DMS153 (cell line): ENCODE measurements at regions not wholly inside any gene's neighbourhood (a gene's known extent, or its start where the extent isn't known, plus 50 kb on each side); places are given as distances from the start of the nearest gene placed in this dataset.
"Not testable (repeated sequence)": the region's sequence is repeated elsewhere in the genome, so short reads cannot be mapped to it uniquely, and the experiment has no call there.

Source experiments
- DNase-seq: peaks from one replicate; lab custom pipeline; 2025; lab: John Stamatoyannopoulos, UW

DNA sequence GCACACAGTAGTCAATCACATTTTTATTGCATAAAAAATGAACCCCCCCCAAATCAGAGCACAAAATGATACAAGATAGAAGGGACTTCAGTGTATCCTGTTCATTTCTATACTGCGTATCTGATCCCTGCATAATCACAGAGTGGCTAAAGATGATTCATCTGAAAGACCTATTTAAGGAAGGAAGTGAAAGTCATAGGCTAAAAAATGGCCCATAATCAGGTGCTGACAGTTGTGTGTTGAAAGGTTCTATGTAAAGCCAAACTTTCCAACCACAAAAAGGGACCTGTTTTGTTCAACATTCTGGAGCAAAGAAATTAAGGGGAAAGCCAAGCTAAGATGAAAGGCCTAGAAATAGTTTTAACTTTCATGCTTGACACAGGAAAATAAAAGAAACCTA, 147.8 kb upstream of the ATP2B1 start:
- no peak for DNase-seq

DNA sequence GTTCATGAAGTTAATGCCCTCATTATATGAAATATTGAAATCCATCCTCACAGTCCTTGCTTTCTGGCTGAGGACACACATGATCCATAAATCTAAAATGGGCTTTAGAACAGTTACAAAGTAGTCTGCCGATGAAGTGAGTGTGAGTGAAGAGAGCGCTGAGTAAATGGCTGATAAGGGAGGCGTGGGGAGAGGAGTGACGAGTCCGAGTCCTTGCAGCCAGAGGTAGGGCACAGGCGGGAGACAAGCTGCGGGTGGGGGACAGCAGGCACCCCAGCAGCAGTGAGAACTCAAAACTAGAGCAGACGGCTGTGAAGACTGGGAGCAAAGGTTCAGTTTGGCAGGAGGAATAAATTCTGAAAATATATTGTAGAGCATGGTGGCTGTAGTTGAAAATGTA, 140.1 kb upstream of the ATP2B1 start:
- no peak for DNase-seq

DNA sequence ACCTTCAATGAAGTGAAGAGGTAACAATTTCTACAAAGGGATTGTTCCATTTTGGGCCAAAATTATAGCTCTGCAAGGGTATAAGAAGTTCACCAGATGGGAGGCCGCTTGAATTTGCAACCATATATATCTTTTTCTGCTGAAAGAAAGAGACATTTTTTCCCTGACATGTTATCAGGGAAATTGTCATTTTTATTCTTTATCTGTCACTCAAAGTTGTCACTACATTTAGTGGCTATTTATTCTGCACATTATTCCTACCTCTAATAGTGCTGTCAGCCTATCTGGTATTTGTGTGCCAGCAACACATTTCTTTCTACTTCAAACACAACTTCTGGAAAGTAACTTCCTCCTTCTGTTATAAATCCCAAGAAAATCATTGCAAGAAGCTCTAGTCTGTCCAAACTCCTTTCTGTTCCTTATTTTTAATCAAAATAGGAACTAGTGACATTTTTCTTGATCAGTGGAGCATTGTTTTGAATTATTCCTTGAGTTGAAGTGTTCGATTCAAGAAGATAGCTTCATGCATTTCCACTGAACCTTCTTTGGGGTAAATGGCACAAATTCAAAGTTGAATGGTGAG, 137.9 kb upstream of the ATP2B1 start:
- DNase-seq: no peak

DNA sequence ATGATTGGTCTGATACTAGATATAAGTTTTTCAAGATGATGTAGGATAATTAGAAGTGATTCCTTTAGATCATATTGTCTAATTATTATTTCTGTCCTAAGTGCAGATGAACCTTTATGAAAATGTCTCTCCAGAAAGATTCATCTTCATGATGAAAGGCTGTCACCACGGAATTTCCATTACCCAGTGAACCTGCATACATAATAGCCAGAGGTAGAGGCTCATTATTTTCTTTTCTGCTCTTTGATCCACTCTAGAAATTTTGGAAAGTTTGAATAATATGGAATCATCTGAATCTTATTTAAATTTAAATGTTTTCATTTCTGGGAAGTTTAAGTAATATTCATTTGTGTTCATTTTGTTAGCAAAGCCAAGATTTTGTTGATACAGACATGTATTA, 137.1 kb upstream of the ATP2B1 start:
- DNase-seq: no peak

DNA sequence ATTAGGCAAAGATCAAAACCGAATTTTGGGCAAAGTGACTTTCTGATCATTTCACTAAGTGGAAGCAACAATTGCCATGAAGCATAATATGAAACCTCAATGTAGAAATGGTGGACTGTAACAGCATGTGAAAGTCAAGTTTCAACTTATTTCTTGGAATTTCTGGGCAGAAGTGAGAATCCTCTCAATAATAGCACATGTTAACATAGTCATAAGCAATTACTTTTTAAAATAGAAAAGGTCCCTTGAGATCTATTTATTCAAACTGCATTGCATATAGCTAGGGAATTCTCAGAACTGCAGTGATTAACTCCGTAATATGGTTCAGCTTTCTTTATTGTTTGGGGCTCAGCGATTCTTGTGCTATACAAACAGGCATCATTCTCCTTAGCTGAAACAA, 136.7 kb upstream of the ATP2B1 start:
- no peak for DNase-seq

DNA sequence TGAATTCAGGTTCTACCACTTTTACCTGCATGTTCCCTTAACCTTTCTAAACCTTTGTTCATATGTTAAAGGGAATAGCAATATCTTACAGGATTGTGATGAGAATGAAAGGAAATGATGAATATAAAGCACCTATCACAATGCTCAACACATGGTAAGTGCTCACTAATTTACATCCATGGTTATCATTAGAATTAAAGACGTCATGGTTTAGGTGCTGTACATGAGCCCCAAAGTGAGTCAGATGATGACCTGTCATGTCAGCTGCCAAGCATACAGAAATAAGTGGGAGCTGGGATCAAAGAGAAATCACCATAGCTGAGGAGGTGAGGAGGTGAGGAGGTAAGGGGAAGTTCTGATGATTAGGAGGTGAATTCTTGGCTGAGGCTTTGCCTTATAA, 135.9 kb upstream of the ATP2B1 start:
- no peak for DNase-seq

DNA sequence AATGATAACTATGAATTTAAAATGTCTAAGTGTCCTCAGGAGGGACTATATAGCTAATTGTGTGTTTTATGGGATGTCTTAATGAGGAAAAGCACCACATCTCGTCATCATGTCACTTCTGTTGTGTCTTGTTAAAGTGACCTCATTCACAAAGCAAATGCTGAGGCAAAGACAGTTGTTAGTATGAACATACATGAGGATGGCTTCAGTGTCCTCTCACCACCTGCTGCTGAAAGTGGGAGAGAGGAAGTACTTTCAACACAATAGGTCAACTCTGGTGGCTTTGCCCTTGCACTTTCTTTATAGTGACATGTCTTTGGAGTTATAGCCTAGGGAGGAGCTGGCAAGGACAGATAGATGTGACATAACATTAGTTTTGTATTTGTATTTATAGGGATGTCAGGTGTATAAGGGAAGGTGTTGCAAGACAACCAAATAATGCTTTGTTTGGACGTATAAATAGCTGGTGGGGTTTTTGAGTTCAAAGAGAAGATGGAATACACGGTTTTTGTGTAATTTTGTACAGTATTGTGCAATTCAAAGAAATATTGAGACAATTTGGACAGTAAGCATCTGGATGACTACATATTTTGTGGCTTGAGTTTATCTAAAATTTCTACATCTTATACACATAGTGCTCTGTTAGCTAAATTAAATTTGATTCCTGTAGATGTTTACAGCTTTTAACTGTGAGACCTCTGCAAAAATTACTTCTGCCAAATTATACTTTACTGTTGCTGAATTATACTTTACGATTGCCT, 131.7 kb upstream of the ATP2B1 start:
- DNase-seq: peak; percentile 34

DNA sequence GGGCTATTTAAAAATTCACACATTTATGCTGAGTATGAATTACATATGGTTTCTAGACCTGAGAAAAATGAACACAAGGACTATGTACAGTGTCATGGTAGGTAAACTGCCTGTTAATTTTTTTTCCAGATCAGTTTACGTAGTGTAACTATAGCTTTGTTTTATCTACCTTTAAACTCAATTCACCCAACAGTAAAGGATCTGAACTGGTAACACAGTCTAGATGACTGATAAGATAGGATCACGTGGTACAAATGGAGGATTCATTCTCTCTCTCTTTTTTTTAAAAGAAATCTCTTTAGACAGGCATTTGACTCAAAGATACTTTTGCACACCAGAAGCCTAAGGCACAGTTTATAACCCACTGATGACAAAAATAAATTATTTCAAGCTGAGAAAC, 130.8 kb upstream of the ATP2B1 start:
- DNase-seq: no peak

DNA sequence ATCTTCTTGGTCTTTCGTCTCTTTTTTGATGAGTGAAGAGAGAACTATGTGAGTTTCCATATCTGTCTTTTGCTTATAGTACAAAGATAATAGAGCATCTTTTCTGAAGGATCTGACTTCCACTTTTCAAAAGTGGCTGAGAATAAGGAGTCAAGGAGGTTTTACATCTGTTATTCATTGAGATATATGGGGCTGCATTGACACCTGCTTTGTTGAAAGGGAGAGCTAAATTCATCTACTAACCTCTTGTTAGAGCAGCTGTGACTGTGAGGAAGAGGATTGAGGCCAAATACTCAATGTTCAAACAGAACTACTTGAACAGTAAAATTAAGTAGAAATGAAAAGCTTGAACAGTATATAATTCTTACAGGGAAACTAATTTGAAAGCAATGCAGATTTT, 130.2 kb upstream of the ATP2B1 start:
- DNase-seq: no peak

DNA sequence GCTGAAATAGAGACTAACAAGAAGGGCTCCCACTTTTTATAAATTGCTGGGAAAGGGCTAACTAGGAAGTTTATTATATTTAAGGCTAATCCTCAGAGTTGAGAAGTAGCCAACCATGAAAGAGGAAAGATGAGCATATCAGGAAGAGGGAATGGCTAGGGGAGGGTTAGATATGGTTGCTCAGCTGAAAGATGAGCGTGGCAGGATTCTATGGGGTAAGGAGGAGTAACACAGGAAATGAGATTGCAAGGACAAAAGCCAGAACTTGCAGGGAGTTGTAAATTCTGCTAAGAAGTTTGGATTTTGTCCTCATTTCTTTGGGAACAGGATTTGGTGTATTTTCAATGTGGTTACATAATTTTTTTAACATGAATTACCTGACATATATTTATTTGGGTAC, 127.4 kb upstream of the ATP2B1 start:
- DNase-seq: no peak

DNA sequence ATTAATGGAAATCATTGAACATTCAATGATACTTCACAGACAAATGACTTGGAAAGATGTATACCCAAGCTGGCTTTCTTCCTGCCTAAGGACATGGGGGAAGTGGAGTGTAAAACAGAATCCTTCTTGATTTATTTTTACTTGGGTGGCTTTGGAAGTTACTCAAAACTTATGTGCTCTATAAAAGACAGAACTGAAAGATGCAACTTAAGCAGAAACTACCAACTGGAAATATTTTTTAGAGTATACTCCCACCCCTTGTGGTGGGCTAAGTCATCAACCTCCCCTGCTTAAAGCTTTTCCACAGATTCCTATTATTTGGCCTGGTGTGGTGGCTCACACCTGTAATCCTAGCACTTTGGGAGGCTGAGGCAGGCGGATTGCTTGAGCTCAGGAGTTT, 126.0 kb upstream of the ATP2B1 start:
- DNase-seq: no peak

DNA sequence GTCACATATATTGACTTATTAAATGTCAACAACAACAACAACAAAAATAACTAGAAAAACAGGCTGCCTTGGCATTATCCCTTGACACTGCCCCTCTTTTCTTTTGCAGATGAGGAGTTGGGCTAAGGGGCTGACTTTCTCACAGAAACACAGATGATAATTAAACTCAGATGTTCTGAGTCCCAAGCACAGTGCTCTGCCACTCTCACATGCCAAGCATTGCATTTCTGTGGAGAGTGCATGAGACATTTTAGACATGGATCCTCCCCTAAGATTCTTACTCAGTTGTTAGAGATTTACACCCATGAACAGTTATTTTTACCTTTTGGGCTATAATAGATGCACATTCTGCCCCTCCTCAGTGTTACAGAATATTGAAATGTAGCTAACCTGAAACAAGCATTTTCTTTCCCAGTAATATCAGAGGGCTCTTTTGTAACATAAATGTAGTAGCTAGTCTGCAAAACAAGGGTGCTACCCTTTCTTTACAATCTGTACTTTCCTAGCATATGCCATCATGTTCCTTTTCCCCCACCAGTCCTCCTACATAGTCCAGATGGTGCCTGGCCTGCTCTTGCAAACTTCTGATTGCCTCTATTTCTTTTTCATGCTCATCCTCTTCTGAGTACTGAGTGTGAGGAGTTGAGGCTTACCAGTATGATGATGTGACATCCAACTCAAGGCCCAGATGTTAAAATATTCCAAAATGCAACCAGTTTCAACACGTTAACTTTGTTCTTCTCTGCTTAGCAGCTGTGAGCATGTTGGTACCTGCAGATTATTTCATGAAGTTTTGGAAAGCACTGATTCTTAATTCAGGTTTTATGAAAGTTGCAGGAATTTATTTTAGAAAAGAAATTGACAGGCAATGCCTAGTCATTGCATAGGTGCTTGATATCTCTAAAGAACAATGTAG, 125.0 kb upstream of the ATP2B1 start:
- DNase-seq: no peak

DNA sequence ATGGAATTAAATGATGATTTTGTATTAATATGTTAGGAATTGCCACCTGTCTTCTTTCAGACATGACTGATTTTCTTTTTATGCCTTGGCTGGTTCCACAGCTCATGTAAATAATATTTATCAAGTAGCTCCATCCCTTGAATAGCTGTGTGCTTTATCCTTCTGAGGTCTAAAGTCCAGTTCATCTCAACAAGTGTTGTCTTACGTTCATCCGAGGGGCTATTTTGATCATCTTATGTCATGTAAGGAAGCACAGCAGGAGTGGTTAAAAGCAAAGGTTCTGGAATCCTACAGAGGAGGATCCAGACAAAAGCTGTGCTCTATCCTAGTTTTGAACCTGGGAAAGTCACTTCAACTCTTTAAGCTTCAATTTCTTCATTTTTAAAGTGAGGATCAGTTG, 123.7 kb upstream of the ATP2B1 start:
- DNase-seq: no peak

DNA sequence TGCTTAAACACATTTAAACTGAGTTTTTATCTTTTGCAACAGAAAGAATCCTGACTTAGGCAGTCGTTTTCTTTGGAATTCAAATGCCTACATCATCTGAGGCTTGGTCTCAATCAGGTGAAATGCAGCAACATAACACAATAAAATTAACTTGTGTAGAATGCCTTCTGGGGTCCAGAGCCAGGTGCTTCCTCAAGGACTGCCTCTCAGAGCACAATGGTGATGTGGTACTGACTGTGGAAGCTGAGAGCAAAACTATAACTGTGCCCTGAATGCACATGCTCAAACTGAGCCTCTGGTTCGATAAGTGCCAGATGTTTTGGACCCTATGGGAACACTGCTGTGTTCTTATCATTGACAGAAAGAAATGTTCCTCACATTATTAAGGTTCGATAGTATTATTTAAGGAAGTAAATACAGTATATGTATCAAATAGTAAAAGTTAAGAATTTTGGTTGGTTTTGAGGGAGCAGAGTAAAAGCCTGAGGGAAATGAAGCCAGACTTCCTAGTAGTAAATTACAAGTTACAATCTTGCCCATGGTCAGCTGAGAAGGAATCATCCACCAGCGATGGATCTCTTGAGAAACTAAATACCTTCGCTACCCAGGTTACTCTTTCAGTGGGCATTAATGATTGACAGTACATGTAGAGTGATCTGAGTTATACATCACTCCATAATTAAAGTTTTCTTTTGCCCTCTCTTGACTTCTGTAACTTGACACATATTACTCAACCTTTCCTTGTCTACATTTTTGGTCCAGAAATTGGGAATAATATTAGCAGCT, 122.9 kb upstream of the ATP2B1 start:
- DNase-seq: no peak

DNA sequence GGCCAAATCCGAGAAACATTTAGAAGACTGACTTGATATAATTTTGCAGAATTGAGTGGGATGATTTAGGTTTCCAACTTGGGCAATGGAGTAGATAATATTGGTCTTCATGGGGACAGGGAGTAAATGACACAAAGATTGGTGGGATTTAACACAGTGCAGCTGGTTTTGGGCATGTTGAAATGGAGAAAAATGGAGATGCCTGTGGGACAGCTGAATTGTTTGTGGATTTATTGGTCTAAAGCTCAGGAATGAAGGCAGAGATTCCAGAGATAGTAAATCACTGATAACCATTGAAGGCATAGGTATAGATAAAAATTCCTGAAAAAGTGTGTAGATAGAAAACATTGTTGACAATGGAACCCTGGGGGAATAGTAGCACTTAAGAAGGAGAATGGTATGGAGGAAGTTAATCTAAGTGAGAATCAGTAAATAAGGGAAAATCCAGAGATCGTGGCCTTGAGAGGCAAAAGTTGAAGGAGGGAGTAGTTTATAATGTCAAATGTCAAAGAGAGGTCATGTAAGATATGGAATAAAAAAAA, 120.9 kb upstream of the ATP2B1 start:
- DNase-seq: no peak

DNA sequence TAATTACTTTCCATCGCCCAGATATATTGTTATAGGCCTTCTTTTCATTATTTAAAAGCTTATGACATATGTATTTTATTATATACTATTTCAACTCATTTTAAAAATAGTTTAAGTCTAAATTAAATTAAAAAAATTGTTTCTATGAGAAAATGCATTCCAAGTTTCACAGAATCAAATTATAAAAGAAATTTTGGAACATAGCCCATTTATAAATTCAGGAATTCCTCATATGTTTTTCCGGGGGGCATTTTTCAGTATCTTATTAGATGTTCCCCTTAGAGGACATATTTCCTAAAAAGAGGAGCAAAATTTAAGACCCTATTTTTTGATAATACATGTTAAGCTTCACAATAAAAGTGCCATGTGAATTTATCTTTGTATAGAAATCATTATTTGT, 119.9 kb upstream of the ATP2B1 start:
- DNase-seq: no peak

DNA sequence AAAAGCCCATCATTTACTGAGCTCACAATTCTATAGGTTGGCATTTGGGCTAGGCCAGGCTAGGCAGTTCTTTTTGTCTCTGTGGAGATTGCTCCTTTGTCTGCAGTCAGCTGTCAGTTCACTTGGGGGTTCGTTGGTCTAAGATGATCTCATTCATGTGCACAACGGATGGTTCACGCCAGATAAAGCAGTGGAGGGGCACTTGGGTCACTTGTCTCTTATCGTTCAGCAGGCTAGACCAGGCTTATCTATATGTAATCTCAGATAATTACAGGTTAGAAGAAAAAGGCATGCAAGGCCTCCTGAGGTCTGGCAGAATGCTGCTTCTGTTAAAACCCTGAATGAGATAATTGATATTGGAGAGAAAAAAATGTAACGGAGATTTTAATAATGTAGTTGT, 119.0 kb upstream of the ATP2B1 start:
- DNase-seq: peak; percentile 25

DNA sequence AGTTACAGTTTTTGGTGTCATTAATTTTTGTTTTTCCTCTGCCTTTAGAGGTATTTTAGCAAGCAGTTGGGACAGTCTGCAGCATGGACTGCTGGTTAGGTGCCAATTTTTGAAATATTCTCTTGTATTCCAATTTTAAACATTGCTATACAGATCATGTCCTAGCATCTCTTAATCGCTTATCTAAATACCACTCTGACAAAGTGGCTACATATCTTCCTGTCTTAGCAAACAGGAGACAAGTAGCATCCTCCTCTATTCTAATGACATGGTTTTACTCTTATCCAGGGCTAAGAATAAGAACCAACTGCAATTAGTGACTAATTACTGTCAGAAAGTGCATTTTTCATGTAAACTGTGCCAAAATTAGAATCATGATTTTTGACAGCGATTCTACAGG, 117.8 kb upstream of the ATP2B1 start:
- no peak for DNase-seq

DNA sequence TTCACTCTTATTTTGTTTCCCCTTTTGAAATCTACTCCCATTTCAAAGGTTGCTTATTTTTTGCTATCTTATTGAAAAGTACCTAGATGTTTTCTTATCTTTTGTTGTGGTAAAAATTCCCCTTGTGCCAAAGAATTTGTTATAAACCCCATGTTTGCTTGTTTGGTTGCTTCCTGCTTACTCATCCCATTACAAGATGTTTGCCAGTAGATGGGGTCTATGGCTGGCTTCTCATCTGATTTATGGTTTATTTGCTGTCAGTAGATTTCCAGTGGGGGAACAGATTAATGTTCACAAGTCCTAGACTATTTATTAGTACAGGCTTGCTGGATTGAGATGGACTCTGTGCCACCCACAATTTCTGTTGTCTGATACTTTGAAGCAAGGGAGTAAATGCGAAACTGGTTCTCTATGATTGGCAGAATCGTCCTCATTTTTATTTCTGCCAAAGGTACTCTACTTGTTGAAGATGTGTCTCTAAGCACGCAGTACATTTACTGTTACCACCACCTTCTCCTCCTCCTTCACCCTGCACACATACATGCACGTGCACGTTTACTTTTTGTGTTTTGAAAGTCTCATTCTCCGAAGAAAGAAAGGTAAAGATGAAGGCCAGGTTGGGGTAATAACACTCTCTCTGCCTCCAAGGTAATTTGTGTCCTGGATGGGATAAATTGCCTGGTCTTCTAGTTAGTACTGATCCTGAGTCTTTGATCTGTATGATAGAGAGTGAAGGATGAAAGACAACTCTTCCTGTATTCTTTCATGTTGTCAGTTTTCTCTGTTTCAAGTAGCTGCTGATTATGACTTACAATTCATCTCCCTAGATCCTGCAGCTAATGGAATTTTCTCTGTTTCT, 117.2 kb upstream of the ATP2B1 start:
- DNase-seq: peak; percentile 29

DNA sequence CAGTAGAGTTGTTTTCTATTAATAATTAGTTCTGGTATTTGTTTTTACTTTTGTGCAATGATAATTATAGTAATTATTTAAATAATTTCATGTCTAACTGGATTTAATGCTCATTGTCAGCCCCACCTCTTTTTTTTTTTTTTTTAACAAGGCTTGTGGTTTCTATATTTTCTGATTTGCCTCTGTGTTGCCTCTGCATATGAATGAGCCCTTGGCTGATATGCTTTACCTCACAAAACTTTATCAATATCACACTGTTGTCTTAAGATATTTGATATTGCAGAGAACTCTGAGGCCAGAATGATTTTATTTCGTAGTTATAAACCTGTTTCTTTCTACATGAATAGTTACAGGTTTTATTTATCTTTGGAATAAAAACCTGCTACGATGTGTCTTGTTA, 116.2 kb upstream of the ATP2B1 start:
- DNase-seq: no peak

DNA sequence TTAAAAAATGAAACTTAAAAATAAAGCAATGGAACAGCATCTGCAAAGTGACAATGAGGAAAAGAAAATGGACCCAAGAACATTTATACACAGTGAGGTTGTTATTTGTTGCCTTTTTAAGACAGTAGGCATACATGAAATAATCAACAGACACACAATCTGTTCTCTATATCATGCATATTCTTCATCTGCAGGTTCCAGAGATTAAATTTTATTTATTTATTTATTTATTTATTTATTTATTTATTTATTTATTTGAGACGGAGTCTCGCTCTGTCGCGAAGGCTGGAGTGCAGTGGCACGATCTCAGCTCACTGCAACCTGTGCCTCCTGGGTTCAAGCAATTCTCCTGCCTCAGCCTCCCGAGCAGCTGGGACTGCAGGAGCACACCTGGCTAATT, 114.4 kb upstream of the ATP2B1 start:
- DNase-seq: not testable (repeated sequence)
